ENCODE measurements at regions not wholly inside any gene's neighbourhood (a gene's known extent, or its start where the extent isn't known, plus 50 kb on each side); places are given as distances from the start of the nearest gene placed in this dataset.

DNA sequence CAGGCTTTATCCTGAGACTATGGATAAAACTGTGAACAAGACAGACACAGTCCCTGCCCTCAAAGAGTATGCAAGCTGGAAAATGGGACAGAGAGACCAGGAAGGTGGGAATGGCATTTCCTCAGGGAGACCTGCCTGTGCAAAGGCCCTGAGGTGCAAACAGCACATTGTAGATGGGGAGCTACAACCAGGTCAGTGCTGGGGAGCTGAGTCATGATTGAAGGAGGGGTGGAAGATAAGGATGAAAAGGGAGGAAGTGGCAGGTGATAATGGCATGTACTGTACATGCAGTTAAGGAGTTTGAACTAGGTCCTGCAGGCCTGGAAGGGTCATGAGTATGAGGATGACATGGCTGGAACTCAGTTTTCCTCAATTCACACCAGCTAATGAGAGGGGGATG, 75.5 kb upstream of the BOD1 start:
- ATAC-seq: no peak

DNA sequence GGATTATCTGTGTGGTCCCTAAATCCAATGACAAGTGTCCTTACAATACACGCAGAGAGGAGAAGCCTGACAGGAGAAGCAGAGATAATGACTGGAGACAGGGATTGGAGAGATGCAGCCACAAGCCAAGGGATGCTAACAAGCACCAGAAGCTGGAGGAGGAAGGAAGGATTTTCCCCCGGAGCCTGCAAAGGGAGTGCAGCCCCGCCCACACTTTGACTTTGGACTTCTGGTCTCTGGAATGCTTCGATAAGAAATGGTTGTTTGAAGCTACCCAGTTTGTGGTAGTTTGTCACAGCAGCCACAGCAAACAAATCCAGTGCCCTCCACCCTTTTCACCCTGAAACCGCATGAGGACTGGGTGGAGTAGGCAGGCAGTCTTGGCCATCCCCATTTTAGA, 77.2 kb upstream of the BOD1 start:
- no peak for ATAC-seq

DNA sequence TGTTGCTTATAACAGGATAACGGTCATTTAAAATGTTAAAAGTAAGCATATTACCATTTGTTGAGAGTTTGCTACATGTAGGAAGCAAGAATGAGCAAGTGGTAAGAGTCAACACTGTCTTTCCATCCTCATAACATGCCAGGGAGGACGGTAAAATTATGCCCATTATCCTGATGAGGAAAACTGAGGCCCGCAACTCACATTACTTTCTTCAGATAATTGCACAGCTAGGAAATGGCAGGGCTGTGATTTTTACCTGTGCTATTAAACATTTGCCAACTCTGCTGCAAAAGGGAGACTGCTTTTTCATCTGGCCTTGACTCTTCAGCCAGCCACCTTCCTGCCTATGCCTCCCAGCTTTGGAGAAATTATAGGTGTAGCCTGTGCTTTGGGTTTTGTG, 79.8 kb upstream of the BOD1 start:
- ATAC-seq: no peak

DNA sequence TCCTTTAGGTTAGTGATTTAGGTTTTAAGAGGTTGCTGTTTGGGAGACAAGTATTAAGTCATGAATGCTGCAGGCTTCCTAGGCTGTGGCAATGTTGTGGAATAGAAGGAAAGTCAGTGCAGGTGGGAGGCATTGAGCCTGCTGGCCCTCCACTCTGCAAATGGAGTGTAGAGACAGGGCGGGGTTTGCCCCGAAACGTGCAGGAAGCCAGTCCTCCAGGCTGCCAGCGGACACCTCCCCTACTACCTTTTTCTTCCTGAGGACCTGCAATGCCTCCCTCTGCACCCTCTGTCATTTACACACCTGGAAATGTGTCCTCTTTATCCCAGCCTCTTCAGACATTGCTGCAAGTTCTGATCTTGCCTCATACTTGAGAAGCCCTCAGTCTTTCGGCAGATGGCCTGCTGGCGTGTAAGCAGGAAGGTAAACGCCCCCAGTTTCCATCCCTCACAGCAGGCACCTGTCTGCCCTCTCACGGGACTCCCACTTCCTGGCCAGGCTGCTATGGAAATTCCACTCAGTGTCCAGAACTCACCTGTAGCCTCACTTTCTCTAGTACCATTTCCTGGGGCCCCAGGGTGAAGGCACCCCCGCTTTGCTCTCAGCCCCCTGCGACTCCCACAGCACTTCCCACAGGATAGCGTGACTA, 81.6 kb upstream of the BOD1 start:
- ATAC-seq: peak in 1 of 2 donors; percentile 41

DNA sequence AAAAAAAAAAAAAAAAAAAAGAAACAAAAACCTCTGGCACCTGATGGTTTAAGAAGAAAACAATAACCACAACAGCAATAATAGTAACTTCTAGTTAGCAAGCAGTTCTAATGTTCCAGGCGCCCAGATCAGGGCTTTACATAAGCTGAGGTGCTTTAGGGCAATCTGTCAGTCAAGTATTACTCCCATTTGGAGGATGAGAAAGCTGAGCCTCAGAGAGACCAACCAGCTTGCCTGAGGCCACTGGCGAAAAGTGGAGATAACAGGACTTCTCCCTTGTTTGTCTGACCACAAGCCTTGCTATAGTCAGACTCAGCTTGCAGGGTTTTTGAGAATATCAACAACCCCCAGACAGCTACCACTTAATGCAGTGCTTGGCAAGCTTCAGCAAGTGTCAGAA, 83.5 kb upstream of the BOD1 start:
- no peak for ATAC-seq

DNA sequence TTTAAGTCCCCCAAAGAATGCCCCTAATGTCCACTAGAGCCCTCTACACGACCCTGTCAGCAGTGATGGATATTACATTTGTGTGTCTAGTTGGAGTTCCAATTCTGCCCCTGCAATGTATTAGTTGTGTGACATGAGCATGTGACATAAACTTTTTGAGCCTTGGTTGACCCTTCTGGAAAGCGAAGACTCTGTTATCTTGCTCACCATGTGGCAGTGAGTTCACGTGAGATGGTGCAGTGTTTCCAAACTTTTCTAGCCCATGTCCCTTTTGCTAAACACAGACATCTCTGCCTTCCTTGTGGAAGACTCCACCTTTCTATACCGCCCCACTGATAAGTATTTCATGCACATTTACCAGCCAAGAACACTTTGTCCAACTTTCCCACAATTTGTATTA, 87.0 kb upstream of the BOD1 start:
- no peak for ATAC-seq

DNA sequence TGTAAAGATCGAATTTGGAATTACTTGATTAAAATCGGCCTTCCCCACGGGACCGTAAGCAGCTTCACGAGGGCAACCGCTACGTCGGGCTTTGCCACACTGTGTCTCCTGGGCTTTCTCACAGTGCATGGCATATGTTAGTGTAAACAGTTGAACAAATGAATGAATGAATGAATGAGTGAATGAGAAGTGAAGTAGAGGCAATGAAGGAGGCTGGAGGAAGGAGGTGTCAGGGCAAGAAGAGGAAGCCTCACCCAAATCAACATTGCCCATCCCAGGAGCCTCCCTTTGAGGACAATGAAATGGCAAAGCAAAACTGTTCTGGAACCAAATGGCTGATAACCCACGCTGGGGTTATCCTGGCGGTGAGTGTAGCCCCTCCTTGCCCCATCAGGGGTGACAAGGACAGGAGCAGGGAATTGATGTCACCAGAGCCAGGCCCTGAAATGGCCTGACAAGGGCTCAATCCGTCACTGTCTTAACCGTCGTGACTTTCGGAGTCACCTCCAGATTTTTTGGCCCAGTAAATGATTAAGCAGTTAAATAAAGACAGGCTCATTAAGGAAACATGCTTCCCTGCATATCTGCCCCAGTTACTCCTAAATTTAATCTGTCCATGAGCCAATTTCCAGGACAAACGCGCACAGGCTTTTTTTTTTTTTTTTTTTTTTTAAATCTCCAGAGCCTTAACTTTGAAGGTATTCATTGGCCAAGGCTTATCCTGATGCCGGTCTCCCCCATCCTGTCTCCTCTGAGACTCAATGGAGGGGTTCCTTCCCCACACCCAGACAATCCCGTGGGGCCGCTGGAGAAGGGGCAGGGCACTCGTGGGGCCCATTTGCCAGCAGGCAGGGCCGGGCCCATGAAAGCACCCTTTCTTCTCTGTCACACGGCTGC, 88.4 kb upstream of the BOD1 start:
- no peak for ATAC-seq

DNA sequence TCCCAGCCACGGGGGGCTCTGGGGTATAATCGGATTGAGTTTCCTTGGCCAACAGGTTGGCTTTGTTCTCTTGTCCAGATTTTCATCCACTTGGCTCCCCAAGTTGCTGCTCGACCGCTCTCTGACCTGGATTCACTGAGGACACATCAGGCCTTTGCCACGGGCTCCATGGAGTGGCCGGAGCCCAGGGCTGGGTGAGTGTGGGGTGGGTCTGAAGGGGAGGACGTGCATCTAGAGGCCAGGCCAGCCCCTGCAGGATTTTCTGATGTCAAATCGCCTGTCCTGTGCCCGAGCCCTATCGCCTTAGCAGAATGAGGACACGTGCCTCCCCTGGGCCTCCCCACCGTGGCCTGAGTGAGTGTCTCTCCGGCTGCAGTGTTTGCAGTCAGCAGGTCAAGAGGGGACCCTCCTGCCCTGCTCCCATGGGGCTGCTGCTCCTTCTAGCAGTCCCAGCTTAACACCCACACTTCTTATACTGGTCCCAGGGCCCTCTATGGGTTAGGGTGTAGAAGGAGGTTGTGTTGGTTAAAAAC, 89.1 kb upstream of the BOD1 start:
- ATAC-seq: no peak

DNA sequence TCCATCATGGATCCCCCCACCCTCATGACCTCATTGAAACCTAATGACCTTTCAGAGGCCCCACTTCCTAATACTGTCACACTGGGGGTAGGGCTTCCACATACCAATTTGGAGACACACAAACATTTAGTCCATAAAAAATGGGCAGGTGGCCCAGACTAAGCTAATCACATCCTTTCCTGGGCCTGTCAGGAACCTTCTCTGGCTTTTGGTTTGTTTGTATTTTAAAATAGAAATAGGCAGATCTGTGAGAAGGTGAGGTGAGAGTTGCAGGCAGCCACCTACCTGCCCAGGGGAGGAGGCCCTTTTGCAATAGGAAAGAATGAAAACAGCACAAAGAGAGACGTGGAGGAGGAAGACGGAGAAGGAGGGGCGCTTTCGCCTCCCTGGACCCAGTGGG, 90.2 kb upstream of the BOD1 start:
- ATAC-seq: no peak

DNA sequence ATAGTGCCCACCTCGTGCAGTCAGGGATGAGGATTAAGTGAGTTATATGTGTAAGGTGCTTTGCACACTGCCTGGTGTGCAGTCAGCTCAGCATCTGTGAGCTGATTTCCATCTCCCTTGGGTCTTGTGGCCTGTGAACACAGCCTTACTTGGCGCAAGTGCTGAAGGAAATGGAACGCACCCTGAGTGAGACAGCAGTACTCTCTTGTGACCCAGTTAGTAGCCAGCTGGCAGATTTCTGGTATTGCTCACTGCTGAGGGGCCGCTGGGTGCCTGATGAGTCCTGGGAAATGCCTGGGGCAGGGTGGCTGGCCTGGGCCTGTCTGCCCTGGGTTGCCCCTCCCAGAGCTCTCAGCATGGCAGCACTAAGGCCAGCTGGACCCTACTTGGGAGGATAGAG, 90.9 kb upstream of the BOD1 start:
- no peak for ATAC-seq

DNA sequence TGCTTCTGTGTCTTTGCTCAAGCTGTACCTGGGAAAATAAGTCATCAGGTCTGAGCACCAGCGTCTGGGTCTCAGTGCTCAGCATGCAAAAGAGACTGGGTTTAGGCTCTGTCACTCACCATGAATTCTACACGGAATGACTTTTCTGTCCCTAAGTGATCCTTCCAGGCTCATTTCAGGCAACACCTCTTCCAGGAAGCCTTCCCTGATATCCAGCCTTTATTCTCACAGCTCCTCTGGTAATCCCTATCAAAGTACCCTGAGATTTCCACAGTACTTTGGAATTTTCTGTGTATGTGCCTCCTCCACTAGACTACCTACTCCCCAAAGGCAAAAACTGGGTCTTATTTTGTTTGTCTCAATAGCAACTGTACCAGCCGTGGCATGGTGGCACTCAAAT, 92.7 kb upstream of the BOD1 start:
- no peak for ATAC-seq

DNA sequence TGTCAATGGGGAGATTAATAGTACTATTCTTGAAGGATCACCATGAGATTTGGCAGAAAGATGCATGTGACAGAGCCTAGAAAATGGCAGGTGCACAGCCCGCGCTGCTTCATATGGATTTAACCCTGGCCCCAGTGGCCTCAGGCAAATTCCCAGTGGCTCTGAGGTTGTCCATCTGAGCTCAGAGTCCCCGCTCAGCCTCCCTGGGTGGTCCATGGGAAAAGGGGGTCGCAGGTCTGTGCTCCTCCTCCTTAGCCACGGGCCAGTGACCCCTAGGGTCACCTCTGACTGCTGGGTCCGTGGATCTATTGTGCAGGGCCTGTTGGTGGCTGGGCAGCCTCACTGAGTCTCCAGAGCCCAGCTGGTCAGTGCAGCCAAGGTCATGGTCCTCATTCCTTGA, 93.3 kb upstream of the BOD1 start:
- ATAC-seq: no peak

DNA sequence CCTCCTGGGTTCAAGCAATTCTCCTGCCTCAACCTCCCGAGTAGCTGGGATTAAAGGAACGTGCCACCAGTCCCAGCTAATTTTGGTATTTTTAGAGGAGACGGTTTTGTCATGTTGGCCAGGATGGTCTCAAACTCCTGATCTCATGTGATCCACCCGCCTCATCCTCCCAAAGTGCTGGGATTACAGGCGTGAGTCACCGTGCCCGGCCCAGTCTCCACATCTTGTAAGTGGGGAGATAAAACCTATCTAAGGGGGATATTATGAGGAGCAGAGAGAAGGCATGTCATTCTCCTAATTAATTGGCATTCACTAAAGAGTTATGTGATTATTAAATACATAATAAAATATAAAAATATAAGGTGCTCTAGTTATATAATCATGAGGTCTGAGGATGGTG, 94.1 kb upstream of the BOD1 start:
- no peak for ATAC-seq

DNA sequence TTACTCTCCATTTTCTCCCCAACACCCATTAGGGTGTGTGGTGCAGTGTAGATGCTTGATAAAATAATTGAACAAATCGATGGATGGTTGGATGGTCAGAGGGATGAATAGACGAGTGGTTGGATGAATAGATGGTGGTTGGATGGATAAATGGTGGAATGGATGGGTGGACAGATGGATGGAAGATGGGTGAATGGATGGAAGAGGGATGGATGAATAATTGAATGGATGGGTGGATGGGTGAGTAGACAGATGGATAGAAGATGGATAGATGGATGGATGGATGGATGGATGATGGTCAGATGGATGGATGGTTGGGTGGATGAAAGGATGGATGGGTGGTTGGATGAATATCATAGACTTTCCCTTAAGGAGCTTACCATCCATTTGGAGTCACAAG, 95.0 kb upstream of the BOD1 start:
- no peak for ATAC-seq

DNA sequence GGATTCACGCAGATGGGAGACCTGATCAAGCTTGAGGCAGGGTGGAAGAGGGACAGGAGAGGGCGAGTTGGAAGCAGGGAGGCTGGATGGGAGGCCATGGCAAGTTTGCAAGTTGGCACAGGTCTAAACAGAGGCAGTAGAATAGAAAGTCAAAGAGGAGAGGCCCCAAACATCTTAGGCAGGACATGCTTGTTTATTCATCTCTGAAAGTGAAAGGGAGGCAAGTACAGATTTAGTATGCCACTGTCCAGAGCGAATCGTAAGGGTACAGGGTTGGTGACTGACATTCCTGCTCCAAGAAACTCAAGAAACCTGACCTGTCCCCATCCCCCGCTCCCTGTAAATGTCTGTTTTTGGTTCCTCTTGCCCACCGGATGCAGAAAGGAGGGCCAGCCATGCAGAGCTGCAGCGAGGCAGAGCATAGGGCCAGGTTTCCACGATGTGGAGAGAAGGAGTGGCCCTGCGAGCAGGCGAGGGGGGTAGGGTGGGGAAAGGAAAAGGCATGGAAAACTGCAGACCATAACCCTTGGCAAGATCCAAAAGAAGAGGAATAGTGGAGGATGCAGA, 96.2 kb upstream of the BOD1 start:
- ATAC-seq: no peak

DNA sequence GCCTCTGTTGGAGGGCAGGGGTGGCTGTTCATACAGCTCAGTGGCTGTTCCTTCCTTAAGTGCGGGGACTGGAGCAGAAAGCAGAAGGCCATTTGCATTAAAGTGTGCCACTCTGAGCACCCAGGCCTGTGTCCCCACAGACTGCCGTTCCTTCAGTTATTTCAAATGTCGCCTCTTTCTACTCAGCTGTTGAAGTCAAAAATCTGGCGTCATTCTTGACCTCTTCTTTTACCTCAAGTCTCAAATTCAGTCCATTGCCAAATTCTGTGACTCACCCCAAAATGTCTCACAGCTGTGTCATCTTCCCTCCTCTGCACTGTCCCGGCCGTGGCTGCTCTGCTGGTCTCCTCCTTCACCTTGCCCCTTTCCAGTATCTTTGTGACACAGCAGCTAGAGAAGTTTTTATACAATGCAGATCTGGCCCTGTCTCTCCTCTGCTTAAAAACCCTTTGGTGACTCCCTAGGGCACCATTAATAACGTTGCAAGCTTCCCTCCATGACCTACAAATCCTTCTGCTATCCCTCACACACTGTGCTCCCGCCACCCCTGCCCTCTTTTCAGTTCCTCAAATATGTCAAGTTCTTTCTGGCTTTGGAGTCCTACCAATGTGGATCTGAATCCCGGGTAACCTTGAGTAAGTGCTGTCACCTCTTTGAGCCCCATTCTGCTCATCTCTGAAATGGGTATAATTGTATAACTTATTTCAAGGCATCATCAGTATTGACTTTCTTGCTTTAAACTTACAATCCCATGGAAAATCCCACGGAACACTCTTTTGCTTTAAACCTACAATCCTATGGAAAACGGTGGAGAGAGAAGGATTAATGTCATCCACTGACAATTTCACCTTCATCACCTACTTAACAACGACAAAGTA, 98.3 kb upstream of the BOD1 start:
- ATAC-seq: no peak

DNA sequence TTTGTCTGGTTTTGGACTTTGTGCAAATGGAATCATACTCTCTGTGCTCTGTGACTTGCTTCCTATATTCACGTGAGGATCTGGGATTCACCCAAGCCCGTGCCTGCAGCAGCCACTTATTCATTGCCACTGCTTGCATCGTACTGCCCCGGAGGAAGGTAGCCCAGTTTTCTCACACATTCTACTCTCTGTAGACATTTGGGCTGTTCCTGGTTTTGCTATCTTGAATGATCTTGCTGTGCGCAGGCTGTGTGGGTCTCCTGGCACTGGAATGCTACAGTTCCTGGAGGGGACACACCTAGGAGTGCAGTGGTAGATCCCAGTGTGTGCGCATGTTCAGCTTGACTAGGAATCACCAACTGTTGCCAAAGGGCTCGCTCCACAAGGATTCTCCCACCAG, 99.2 kb upstream of the BOD1 start:
- ATAC-seq: no peak

DNA sequence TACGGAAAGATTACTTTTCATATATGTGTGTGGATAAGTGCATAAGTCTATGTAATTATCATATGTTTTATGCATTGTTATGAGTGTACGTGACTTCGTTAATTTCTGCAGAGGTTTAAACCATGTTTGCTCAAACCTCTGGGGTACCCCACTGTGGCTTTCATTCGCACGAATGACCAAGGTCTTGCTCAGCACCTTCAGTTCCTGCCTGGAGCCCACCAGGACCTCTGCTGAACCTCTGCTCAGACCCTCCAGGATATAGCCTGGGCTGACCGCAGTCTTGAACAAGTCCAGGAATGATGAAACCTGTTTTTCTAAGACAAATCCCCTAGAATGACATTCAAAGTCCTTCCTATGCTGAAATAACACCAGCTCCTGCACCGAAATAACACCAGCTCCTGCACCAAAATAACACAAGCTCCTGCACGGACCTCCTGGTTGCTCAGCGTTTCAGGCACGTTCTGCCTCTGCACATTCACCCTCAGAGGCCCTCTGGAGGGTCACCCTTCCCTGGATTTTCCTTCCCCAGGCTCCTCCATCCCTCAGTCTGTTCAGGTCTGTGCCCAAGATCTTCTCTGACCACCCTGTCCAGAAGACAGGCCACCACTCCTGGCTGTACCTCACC, 99.7 kb upstream of the BOD1 start:
- no peak for ATAC-seq

DNA sequence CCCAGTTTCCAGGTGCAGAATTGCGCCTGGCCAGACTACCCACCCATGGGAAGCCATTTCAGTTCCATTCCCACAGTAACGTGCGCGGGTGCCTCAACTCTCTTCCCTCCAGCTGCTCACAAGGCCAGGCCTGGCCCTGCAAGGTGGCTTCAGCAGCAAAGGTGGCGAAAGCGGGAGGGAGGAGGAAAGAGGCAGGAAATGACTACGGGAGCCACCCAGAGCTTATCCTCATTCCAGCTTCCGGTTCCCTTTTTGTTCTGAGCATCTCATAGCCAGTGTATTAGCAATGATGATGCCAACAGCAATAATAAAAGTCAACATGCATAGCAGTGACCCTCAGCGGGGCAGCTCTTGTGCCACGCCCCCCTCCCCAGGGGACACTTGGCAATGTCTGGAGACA, 101.5 kb upstream of the BOD1 start:
- no peak for ATAC-seq

DNA sequence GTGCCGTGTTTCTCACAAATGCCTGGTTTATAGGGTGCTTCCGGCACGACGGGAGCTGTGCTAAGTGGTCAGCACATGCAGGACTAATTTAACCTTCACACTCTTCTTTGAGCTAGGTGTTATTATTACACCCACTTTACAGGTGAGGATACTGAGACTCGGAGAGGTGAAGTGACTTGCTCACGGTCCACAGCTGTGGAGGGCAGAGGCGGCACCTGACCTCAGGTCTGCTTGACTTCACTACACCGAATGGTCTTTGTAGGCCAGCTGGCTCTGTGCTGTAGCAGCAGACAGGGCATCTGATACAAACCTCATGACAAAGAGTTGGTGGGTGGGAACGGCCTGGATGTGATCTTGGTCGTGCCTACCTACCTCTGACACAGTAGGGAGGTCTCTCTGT, 102.0 kb upstream of the BOD1 start:
- no peak for ATAC-seq

DNA sequence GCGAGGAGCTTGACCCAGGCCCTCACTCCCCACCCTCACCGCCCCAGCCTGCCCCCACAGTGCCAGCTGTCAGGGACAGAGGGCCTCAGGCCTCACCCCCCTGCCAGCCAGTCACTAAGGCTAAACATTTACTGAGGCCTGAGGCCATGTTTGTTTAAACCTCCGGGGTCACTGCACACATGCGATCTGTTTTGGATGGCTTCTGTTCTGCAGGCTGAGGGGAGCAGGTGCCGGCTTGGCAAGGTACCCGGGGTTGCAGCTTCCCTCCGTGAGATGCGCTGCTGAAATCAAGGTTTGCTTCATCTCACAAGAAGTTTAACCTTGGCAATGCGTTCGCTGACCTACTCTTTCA, 103.3 kb upstream of the BOD1 start:
- no peak for ATAC-seq

DNA sequence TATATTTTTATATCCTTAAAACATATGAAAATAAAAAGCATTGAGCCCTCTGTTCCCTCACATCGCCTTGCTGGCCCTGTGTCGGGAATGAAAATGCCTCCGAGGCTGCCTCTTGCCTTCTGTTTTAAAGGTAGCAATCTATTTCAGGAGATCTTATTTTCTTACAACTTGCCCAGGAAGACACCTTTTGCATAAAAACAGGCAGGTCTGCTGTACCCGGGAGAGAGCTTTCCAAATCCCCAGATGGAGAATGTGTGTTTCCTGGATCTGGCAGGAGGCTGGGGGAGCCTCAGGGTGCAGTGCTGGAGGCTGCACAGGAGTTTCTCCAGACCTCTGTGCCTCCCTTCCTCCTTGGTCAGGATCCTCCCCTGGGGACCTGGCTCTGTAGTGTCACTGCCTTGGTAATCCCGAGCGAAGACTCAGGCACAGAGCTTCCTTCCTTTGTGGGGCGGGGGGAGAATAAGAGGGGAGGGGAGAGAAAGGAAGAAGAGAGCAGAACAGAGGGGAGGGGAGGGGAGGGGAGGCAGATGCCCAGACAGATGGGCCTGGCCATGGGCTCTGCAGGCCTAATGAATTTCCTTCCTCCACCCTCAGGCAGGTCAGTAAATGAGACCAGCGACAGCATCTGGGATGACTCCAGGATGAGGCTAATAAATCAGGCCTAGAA, 104.0 kb upstream of the BOD1 start:
- no peak for ATAC-seq
